K562 (cell line): ENCODE measurements at regions not wholly inside any gene's neighbourhood (a gene's known extent, or its start where the extent isn't known, plus 50 kb on each side); places are given as distances from the start of the nearest gene placed in this dataset.

Experiments
- BCLAF1 ChIP-seq, 2 experiments: fragments of 450-650 bp in 1 of 2; IDR thresholded peaks; 2 replicates each; pipeline ENCODE4 v1.6.1; 2011 to 2017; ENCODE audit warnings: low read depth in 2 of 2, antibody characterized with exemption in 1 of 2, borderline replicate concordance in 1 of 2, low read length in 1 of 2, mild to moderate bottlenecking in 1 of 2, mixed read lengths in 1 of 2; ENCODE audit not compliant: control insufficient read depth in 1 of 2
- CTCF ChIP-seq, 3 experiments: IDR thresholded peaks in 2 of 3; conservative IDR thresholded peaks in 1 of 3; 2 replicates each; pipeline ENCODE4 v1.5.1; 2011 to 2012; ENCODE audit warnings: low read length in 3 of 3, mild to moderate bottlenecking in 3 of 3, control low read depth in 2 of 3, improper control_type of control experiment in 1 of 3, inconsistent platforms in 1 of 3, low read depth in 1 of 3, mixed read lengths in 1 of 3, moderate library complexity in 1 of 3; ENCODE audit not compliant: insufficient read depth in 2 of 3
- EP300 ChIP-seq: IDR thresholded peaks from 2 replicates; pipeline ENCODE4 v1.6.1; 2012; ENCODE audit warnings: low read length, improper control_type of control experiment
- MAX ChIP-seq: sonication (generic); formaldehyde crosslinking; IDR thresholded peaks from 2 replicates; pipeline ENCODE4 v1.9.0; 2022; ENCODE audit warnings: mild to moderate bottlenecking, missing genetic modification reagents
- PHTF2 ChIP-seq: fragments of 250-450 bp; sonication (Bioruptor Pico); IDR thresholded peaks from 2 replicates; pipeline ENCODE4 v1.5.0; 2021; ENCODE audit warnings: mild to moderate bottlenecking
- POLR2AphosphoS2 ChIP-seq: IDR thresholded peaks from 2 replicates; pipeline ENCODE4 v1.6.1; 2012; ENCODE audit warnings: low read length, improper control_type of control experiment
- SREBF1 ChIP-seq: fragments of 150-350 bp; IDR thresholded peaks from 2 replicates; pipeline ENCODE4 v1.6.1; 2014; ENCODE audit warnings: antibody characterized with exemption, low read depth, low read length, borderline replicate concordance
- SREBF2 ChIP-seq: sonication (generic); formaldehyde crosslinking; IDR thresholded peaks from 2 replicates; pipeline ENCODE4 v1.4.0; 2020; ENCODE audit warnings: mild to moderate bottlenecking, missing genetic modification reagents
- XRCC5 ChIP-seq: fragments of 200-400 bp; formaldehyde crosslinking; IDR thresholded peaks from 2 replicates; pipeline ENCODE4 v1.6.1; 2017; ENCODE audit warnings: low read depth, mild to moderate bottlenecking, low read length
- ZBTB11 ChIP-seq, 3 experiments: fragments of 200-800 bp in 1 of 3; fragments of 250-450 bp in 1 of 3; fragments of 450-650 bp in 1 of 3; sonication (Bioruptor Pico) in 1 of 3; sonication (Bioruptor generic) in 1 of 3; formaldehyde crosslinking in 1 of 3; IDR thresholded peaks; 2 replicates each; pipeline versions ENCODE4 v1.6.1 to v1.8.0; 2016 to 2022; ENCODE audit warnings: mild to moderate bottlenecking in 2 of 3, missing genetic modification characterization in 2 of 3, missing compliant biosample characterization in 1 of 3, moderate library complexity in 1 of 3
- ZNF274 ChIP-seq: IDR thresholded peaks from 2 replicates; pipeline ENCODE4 v1.6.1; 2011; ENCODE audit warnings: low read depth, mild to moderate bottlenecking, low read length, moderate library complexity, borderline replicate concordance

GRCh38 chr17:34075076-34075475, 180.0 kb upstream of the CCL2 start:
- TF ChIP-seq EP300 (no peak), CTCF (IDR thresholded peaks at IDR 0.05 in 2 of 3, conservative IDR thresholded peaks at IDR 0.05 in 1 of 3; ENCODE audit: insufficient read depth in 2 of 3, low read depth in 1 of 3, low read length in 3 of 3) (no peak), ZBTB11 (CRISPR knock-in tag; IDR thresholded peaks at IDR 0.05) (no peak), XRCC5 (no peak), SREBF1 (no peak), ZNF274 (no peak), MAX (CRISPR knock-in tag) (no peak), BCLAF1 (IDR thresholded peaks at IDR 0.05; ENCODE audit: borderline replicate concordance in 1 of 2, control insufficient read depth in 1 of 2, low read depth in 2 of 2, low read length in 1 of 2) (no peak), PHTF2 (no peak), SREBF2 (CRISPR knock-in tag) (no peak), POLR2AphosphoS2 (no peak)
